Non-pigmented ciliary epithelial cell (primary cell): ENCODE measurements at regions not wholly inside any gene's neighbourhood (a gene's known extent, or its start where the extent isn't known, plus 50 kb on each side); places are given as distances from the start of the nearest gene placed in this dataset.

Experiments used
- DNase-seq: peaks from one replicate; pipeline ENCODE4 v3.0.0-alpha.2; 2010; ENCODE audit warnings: low read depth

DNA sequence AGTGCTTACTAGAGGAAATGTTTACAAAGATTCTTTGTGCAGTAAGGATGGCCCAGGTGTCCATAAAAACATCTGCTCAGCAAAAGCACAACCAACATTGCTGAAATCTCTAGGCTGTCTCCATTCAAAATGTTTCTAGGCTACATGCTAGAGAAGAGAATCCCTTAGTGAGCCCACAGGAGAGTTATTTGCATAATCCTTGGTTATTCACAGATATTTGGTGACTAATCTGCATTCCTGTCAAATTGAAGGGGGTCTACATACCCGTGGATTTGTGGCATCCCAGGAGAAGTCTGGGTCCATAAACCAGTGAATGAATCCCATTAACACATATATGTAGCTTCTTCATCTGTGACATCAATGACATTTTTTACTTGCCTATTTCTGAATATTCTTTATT, 261.3 kb upstream of the ESRRG start:
- DNase-seq = no peak

DNA sequence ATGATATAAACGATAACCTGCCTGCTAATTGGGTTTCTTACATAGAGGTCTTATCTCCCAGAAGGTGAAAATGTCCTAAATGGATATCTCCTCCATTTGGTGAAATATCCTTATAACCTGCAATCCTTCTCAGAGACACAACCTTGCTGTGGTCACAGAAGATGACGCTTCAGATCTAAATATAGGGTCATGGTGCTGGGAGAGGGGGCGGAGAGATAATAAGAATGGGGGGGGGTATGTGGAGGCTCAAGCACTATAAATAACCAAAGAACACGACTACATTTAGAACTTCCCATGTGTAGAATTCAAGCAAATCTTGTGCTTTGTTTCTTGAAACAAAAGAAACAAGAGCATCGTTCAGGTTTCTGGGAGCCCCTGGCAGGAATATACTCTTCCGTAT, 260.6 kb upstream of the ESRRG start:
- no peak for DNase-seq

DNA sequence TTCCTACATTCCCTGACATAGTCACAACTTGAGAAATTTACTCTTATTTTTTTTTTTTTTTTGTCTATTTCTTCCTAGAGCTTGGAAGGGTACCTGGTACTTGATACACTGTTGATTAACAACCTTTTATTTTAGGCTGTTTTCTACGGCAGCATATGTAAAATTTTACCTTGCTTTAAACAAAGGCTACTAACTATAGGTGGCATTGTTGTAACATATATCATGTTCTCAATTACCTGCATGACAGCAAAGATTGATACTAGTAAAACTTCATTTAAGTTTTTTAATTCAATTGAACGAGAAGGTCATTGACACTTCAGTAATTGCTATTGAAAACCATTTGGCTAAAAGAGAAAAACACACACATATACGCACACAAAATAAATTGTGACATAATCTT, 238.3 kb upstream of the ESRRG start:
- DNase-seq = no peak

DNA sequence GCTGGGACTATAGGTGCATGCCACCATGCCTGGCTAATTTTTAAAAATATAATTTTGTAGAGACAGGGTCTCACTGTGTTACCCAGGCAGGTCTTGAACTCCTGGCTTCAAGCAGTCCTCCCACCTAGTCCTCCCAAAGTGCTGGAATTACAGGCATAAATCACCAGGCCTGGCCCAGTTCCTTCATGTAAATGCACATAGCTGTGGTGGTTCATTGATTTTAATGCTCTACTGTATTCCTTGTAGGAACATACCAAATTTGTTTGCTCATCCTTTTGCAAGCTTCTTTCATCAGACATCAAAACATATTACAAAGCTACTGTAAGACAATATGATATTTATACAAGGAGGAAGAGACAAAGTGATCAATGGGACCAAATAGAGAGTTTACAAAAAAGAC, 237.5 kb upstream of the ESRRG start:
- no peak for DNase-seq

DNA sequence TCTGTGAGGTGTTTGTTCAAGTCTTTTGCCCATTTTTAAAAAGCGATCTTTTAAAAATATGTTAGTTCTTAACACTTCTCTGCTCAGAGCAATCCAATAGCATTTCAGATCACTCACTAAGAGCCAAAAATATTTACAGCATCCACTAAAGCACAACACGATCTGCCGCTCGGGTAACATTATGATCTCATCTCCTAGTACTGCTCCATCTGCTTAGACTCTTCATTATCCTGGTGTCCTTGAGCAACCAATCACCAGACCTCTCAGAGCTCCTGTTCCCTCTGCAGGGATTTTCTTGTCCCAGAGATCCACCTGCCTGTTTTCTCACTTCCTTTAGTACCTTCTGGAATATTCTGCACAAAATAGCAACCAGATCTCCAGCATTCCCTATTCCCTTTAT, 235.3 kb upstream of the ESRRG start:
- no peak for DNase-seq

DNA sequence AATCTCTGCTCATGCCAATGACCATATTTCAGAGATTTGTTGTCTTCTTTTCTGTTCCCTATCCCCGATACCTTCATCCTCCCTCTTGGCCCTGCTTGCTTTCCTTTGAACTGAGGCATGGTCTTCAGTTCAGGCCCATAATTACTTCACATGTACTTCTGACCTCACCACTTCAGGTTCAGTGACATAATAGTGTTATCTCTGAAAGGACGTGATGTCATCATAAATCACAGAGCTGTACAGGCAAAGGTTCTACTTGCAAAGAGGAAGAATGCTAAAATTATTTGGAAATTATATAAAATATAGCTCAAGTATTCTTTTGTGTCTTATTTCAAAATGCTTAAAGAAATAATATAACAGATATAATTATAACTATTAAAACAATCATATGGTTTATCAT, 230.3 kb upstream of the ESRRG start:
- DNase-seq = no peak

- no peak for DNase-seq
Observed at GRCh38 chr1:216952864-216953263, 229.6 kb upstream of the ESRRG start.

GRCh38 chr1:216945538-216946080, 222.4 kb upstream of the ESRRG start:
- DNase-seq = no peak

GRCh38 chr1:216944864-216945510, 221.8 kb upstream of the ESRRG start:
- DNase-seq = no peak

DNA sequence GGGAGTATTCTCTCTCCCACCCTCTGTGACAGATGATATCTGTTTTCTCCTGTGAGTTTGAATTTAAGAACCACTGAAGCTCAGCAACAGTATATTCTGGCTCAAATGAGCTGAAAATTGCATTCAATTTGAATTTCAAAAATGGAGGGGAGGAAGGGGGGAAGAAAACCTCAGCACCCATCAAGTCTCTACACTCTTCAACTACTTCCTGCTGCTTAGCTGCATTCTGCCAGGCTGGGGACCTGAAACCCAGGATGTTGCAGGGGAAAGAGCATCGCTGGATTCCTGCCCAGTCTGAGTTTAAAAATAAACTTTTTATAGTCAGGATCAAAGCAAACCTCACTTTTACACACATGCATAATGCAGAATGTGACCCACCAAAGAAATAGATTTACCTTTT, 214.3 kb upstream of the ESRRG start:
- no peak for DNase-seq

DNA sequence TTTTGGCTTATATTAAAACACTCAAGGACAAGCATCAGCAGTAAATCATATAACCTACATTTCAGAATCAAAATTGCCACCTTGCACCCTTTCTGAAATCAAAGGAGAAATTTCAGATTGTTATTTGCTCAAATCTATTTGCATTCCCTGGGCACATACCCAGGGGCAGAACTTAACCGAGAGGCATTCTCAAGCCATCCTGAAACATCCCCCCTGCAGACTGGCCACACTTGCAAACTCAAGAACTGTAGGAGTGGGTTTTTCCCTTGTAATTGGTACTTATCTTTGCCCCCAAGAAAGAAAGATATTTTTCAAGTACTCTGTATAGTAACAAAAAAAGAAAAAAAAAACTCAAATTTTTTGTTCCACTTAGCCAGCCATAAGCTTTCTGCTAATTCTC, 213.6 kb upstream of the ESRRG start:
- DNase-seq = no peak

DNA sequence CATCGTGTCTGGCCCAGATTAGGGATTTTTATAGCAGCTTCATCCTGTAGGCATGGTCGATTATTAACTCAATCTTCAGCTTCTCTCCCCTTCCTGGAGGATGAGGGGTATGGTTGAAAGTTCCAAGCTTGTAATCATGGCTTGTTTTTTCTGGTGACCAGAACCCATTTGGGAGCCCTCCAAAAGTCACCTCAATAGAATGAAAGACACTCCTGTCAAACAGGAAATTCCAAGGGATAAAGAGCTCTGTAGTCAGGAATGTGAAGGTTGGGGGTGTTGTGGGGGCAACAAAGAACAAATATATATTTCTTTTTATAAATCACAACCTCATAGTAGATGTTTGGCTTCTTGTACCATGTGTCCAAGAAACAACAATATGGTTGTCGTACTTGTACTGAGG, 212.7 kb upstream of the ESRRG start:
- no peak for DNase-seq

- no peak for DNase-seq
Observed at GRCh38 chr1:216932424-216932823, 209.2 kb upstream of the ESRRG start.

- DNase-seq = peak; percentile 57
Observed at GRCh38 chr1:216929870-216930582, 206.8 kb upstream of the ESRRG start.

GRCh38 chr1:216927633-216928032, 204.4 kb upstream of the ESRRG start:
- no peak for DNase-seq

GRCh38 chr1:216926720-216927510, 203.7 kb upstream of the ESRRG start:
- no peak for DNase-seq

DNA sequence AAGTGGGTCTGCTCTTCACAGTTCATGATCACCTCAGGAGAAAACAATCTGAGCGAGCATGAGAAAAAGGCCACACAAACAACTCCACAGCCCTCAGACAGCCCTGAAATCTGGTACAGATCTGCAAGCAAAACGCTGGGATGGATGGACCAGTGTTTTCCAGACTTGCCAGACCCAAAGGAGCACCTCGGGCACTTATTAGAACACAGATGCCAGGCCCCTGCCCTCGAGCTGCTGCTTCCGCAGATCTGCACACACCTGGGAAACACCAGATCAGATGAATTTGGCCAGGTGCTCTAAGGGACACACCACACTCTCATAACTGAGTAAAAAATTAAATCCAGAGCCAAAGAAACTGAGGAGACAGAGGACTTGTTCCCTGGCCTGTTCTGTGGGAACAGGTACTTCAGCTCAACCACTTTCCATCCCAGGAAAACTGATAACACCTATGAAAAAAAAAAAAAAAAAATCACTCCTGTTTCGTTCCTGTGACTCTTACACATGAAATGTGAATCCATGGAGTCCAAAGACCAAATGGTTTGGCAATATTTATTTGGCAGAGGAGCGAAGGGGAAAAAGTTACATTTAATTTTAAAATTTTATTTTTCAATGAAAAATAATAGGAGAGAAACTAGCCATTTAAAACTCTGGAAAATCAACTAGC, 202.9 kb upstream of the ESRRG start:
- DNase-seq = no peak

DNA sequence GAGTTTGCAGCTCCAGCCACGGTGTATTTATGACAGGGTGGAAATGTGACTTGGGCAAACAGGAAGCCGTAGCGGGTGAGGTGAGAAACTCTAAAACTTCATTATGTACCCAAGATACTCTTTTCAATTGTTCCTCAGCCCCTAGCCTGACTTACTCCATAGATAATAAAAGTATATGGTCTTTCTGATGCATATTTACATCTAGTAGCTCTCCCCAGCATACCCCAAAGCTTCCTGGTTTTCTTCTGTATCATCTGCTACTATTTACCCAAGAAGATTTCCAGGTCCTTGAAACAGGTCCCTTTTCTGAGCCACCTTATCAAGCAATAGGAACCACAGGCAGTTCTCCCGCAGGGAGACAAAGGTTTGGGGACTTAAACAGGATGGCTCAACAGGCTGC, 201.5 kb upstream of the ESRRG start:
- DNase-seq = no peak

DNA sequence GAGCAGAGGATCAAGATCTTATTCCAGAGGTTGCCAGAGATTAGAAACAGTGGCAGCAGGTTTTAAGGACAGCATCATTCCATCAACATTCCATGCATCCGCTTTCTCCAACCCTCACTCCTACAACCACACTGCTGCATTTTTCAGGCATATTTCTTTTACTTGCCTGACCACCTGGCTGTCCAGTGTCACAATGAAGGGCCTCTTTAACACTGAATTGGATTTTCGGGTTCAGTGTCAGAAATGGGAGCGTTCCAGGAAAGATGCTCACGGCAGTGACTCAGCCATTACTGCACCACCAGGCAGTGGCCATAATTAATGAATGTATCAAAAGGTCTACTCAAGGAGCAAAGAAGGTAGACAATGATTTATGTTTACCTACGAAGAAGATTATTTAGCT, 200.4 kb upstream of the ESRRG start:
- no peak for DNase-seq

DNA sequence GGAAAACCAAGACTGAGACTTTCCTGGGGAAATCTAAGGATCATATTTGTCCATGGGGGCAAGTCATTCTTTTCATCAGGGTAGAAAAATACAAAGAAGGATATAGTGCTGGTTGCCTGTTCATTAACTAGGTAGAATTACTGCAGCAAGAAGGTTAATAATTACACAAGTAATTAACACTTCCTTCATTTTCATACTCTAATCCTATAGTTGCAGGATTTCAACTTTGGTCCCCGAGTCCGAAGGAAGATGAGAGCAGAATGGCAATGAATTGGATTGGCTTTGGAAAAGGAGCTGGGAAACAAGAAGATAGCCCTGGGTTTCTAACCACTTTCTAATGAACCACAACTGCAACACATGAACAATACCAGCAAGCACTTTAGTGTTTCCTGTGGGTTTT, 199.2 kb upstream of the ESRRG start:
- no peak for DNase-seq

DNA sequence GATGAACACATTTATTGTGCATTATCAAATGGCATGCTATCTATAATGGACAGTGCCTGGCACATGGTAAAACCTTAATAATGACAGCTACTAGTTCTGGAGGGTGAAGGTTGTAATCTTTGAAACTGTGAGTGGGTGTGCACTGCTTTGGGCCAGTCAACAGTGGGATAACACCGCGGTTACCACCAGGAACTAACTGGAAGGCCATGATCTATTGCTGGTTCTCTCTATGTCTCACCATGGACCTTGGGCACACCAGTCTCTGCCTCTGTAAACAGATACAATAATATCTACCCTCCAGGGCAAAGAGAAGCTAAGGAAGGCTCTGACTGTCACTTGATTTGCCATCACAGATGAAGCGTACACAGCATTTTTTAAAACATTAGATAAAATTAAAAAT, 198.6 kb upstream of the ESRRG start:
- no peak for DNase-seq
